ENCODE measurements at regions not wholly inside any gene's neighbourhood (a gene's known extent, or its start where the extent isn't known, plus 50 kb on each side); places are given as distances from the start of the nearest gene placed in this dataset.

DNA sequence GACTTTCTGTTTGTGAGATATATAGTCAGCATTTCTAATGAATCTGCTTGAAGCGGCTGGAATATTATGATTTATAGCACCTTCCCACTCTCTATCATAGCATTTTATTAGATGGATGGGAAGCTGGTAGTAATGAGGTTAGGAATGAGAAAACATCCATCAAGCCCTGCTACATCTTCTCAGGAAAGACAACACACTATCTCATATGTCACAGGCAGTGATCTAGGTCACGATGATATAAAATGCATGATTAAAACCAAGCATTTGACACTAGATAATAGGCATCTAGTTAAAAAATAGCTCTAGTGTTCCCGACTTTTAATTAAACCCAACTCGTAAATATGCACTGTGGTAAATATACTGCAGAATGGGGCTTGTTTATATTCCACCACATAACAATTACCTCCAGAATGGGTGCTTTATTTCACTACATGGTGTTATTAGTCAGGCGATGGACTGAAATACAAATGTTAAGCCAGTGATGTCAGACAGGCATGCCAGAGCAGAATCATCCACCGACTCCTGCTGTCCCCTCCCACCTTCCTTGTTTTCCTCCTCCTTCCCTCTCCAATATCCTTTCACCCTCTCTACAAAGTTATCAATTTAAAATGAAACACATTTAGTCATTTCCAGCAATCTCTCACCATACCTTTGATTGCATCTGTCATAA is 286.8 kb downstream of the SPATA31D1 start:
- Histone ChIP-seq H3K4me1 (ENCODE audit: control insufficient read depth in 1 of 2, insufficient read depth in 2 of 2, low read length in 2 of 2) (0 out of 4 replicates have a peak, but pooled peaks cover 0 to 3% of the 10 kb centered on the region in 2 experiments), H3K9me2 (ENCODE audit: insufficient read depth) (no peaks in the 10 kb centered on the region), H3K27me3 (ENCODE audit: insufficient read depth, low read length) (no peaks in the 10 kb centered on the region), H3K9me3 (ENCODE audit: control insufficient read depth in 1 of 2, insufficient read depth in 1 of 2, low read depth in 1 of 2, low read length in 2 of 2) (no peaks in the 10 kb centered on the region), H3K36me3 (ENCODE audit: control insufficient read depth in 1 of 2, insufficient read depth in 2 of 2, low read length in 2 of 2) (no peaks in the 10 kb centered on the region), H2AFZ (ENCODE audit: low read depth, low read length, poor library complexity, severe bottlenecking) (no peak overlapping the region), H3K79me2 (ENCODE audit: insufficient read depth, low read length) (no peaks in the 10 kb centered on the region), H3K27ac (ENCODE audit: low read depth, low read length) (no peak overlapping the region), H4K20me1 (ENCODE audit: insufficient read depth) (no peaks in the 10 kb centered on the region), H3K4me2 (ENCODE audit: low read length) (no peak overlapping the region), H3K9ac (ENCODE audit: low read length) (no peak overlapping the region), H3K4me3 (replicated peaks in 1 of 2; ENCODE audit: low read depth in 1 of 2, low read length in 2 of 2) (no peak overlapping the region)
- POLR2A ChIA-PET = no interaction called here
- intact Hi-C loops (cut with micrococcal nuclease) = no loop called here
- TF ChIP-seq, protein P1, sequence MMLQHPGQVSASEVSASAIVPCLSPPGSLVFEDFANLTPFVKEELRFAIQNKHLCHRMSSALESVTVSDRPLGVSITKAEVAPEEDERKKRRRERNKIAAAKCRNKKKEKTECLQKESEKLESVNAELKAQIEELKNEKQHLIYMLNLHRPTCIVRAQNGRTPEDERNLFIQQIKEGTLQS (IDR thresholded peaks at IDR 0.05) = no peak
- TF ChIP-seq TCF7L2 (IDR thresholded peaks at IDR 0.05; ENCODE audit: borderline replicate concordance, extremely low read depth, insufficient read depth, insufficient read length) = no peak
- TF ChIP-seq ZFX (IDR thresholded peaks at IDR 0.05) = no peak
- TF ChIP-seq, protein P2, sequence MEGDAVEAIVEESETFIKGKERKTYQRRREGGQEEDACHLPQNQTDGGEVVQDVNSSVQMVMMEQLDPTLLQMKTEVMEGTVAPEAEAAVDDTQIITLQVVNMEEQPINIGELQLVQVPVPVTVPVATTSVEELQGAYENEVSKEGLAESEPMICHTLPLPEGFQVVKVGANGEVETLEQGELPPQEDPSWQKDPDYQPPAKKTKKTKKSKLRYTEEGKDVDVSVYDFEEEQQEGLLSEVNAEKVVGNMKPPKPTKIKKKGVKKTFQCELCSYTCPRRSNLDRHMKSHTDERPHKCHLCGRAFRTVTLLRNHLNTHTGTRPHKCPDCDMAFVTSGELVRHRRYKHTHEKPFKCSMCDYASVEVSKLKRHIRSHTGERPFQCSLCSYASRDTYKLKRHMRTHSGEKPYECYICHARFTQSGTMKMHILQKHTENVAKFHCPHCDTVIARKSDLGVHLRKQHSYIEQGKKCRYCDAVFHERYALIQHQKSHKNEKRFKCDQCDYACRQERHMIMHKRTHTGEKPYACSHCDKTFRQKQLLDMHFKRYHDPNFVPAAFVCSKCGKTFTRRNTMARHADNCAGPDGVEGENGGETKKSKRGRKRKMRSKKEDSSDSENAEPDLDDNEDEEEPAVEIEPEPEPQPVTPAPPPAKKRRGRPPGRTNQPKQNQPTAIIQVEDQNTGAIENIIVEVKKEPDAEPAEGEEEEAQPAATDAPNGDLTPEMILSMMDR (IDR thresholded peaks at IDR 0.05 in 2 of 3, conservative IDR thresholded peaks at IDR 0.05 in 1 of 3; ENCODE audit: borderline replicate concordance in 1 of 3, insufficient read depth in 1 of 3, low read depth in 2 of 3, low read length in 2 of 3) = no peak
- no peak for TF ChIP-seq RAD21 (IDR thresholded peaks at IDR 0.05; ENCODE audit: low read depth)
- TF ChIP-seq SIN3A (IDR thresholded peaks at IDR 0.05; ENCODE audit: low read depth) = no peak
- TF ChIP-seq EZH2phosphoT487 (IDR thresholded peaks at IDR 0.05; ENCODE audit: borderline replicate concordance) = no peak
- no peak for TF ChIP-seq CEBPB (IDR thresholded peaks at IDR 0.05; ENCODE audit: low read depth)
- TF ChIP-seq, protein P3, sequence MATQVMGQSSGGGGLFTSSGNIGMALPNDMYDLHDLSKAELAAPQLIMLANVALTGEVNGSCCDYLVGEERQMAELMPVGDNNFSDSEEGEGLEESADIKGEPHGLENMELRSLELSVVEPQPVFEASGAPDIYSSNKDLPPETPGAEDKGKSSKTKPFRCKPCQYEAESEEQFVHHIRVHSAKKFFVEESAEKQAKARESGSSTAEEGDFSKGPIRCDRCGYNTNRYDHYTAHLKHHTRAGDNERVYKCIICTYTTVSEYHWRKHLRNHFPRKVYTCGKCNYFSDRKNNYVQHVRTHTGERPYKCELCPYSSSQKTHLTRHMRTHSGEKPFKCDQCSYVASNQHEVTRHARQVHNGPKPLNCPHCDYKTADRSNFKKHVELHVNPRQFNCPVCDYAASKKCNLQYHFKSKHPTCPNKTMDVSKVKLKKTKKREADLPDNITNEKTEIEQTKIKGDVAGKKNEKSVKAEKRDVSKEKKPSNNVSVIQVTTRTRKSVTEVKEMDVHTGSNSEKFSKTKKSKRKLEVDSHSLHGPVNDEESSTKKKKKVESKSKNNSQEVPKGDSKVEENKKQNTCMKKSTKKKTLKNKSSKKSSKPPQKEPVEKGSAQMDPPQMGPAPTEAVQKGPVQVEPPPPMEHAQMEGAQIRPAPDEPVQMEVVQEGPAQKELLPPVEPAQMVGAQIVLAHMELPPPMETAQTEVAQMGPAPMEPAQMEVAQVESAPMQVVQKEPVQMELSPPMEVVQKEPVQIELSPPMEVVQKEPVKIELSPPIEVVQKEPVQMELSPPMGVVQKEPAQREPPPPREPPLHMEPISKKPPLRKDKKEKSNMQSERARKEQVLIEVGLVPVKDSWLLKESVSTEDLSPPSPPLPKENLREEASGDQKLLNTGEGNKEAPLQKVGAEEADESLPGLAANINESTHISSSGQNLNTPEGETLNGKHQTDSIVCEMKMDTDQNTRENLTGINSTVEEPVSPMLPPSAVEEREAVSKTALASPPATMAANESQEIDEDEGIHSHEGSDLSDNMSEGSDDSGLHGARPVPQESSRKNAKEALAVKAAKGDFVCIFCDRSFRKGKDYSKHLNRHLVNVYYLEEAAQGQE (IDR thresholded peaks at IDR 0.05; ENCODE audit: low read depth) = no peak
- TF ChIP-seq, protein P4, sequence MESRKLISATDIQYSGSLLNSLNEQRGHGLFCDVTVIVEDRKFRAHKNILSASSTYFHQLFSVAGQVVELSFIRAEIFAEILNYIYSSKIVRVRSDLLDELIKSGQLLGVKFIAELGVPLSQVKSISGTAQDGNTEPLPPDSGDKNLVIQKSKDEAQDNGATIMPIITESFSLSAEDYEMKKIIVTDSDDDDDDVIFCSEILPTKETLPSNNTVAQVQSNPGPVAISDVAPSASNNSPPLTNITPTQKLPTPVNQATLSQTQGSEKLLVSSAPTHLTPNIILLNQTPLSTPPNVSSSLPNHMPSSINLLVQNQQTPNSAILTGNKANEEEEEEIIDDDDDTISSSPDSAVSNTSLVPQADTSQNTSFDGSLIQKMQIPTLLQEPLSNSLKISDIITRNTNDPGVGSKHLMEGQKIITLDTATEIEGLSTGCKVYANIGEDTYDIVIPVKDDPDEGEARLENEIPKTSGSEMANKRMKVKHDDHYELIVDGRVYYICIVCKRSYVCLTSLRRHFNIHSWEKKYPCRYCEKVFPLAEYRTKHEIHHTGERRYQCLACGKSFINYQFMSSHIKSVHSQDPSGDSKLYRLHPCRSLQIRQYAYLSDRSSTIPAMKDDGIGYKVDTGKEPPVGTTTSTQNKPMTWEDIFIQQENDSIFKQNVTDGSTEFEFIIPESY (IDR thresholded peaks at IDR 0.05; ENCODE audit: extremely low read depth, insufficient replicate concordance, low read length) = no peak
- no peak for TF ChIP-seq EZH2 (IDR thresholded peaks at IDR 0.05)
- no peak for TF ChIP-seq JUND (IDR thresholded peaks at IDR 0.05)
- no peak for TF ChIP-seq ZNF274 (IDR thresholded peaks at IDR 0.05; ENCODE audit: low read depth, low read length)
- TF ChIP-seq CBX3 (IDR thresholded peaks at IDR 0.05; ENCODE audit: low read depth) = no peak
- TF ChIP-seq SP1 (IDR thresholded peaks at IDR 0.05; ENCODE audit: low read depth) = no peak
- TF ChIP-seq SRF (IDR thresholded peaks at IDR 0.05; ENCODE audit: low read depth) = no peak
- TF ChIP-seq POLR2AphosphoS5 (IDR thresholded peaks at IDR 0.05; ENCODE audit: low read depth, low read length) = no peak
- TF ChIP-seq EGR1 (IDR thresholded peaks at IDR 0.05; ENCODE audit: low read depth) = no peak
- TF ChIP-seq, protein P5, sequence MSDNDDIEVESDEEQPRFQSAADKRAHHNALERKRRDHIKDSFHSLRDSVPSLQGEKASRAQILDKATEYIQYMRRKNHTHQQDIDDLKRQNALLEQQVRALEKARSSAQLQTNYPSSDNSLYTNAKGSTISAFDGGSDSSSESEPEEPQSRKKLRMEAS (IDR thresholded peaks at IDR 0.05) = no peak
- DNase-seq (ENCODE audit: low read depth, low spot score) = no peak
- no peak for ATAC-seq
- BruUV-seq (replicated peaks) = no TSS peak
- RAD21 ChIA-PET (ENCODE audit: low non-redundant PET in 1 of 2, low total read pairs in 2 of 2, uncharacterized antibody in 2 of 2, unreplicated experiment in 2 of 2) = no interaction called here
- CTCF ChIA-PET = no interaction called here
